Esophagus squamous epithelium (tissue), 4 donors: ENCODE measurements at regions not wholly inside any gene's neighbourhood (a gene's known extent, or its start where the extent isn't known, plus 50 kb on each side); places are given as distances from the start of the nearest gene placed in this dataset.

Experiments
- CTCF ChIP-seq, 6 experiments: fragments of 450-650 bp in 4 of 6; fragments of 200-600 bp in 2 of 6; sonication (generic) in 2 of 6; IDR thresholded peaks; one replicate each; pipeline ENCODE4 v1.5.1; 2016 to 2019; ENCODE audit warnings: antibody characterized with exemption in 6 of 6, mild to moderate bottlenecking in 4 of 6, moderate library complexity in 4 of 6
- POLR2A ChIP-seq, 4 donors: fragments of 450-650 bp; IDR thresholded peaks; one replicate each; pipeline ENCODE4 v1.6.1; 2017; ENCODE audit warnings: antibody characterized with exemption in 4 of 4, mild to moderate bottlenecking in 4 of 4, moderate library complexity in 3 of 4

GRCh38 chr5:40446910-40447309 lies 232.8 kb upstream of the PTGER4 start:
- TF ChIP-seq CTCF (IDR thresholded peaks at IDR 0.05) = no peak
- no peak for TF ChIP-seq POLR2A (IDR thresholded peaks at IDR 0.05)
